ENCODE measurements at regions not wholly inside any gene's neighbourhood (a gene's known extent, or its start where the extent isn't known, plus 50 kb on each side); places are given as distances from the start of the nearest gene placed in this dataset.

- TF ChIP-seq, protein P1, sequence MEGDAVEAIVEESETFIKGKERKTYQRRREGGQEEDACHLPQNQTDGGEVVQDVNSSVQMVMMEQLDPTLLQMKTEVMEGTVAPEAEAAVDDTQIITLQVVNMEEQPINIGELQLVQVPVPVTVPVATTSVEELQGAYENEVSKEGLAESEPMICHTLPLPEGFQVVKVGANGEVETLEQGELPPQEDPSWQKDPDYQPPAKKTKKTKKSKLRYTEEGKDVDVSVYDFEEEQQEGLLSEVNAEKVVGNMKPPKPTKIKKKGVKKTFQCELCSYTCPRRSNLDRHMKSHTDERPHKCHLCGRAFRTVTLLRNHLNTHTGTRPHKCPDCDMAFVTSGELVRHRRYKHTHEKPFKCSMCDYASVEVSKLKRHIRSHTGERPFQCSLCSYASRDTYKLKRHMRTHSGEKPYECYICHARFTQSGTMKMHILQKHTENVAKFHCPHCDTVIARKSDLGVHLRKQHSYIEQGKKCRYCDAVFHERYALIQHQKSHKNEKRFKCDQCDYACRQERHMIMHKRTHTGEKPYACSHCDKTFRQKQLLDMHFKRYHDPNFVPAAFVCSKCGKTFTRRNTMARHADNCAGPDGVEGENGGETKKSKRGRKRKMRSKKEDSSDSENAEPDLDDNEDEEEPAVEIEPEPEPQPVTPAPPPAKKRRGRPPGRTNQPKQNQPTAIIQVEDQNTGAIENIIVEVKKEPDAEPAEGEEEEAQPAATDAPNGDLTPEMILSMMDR (conservative IDR thresholded peaks at IDR 0.05; ENCODE audit: low read depth, low read length), result no peak
- TF ChIP-seq EZH2 (IDR thresholded peaks at IDR 0.05; ENCODE audit: borderline replicate concordance, low read depth, low read length, poor library complexity, severe bottlenecking), result no peak
Observed at GRCh38 chr20:47922269-47922668, 137.0 kb upstream of the SULF2 start.

Data from A673 (cell line).